NB4 (cell line): ENCODE measurements at regions not wholly inside any gene's neighbourhood (a gene's known extent, or its start where the extent isn't known, plus 50 kb on each side); places are given as distances from the start of the nearest gene placed in this dataset.

Source experiments
- CTCF ChIP-seq: IDR thresholded peaks from one replicate; pipeline ENCODE4 v1.5.1; 2012; ENCODE audit warnings: low read depth, low read length
- MYC ChIP-seq: IDR thresholded peaks from 2 replicates; pipeline ENCODE4 v1.6.1; 2011; ENCODE audit warnings: low read depth, low read length

GRCh38 chr4:60865273-60865672, 334.9 kb upstream of the ADGRL3 start:
- TF ChIP-seq CTCF (no peak), MYC (no peak)
